HCT116 (cell line): ENCODE measurements at regions not wholly inside any gene's neighbourhood (a gene's known extent, or its start where the extent isn't known, plus 50 kb on each side); places are given as distances from the start of the nearest gene placed in this dataset.

Experiments used
- ATAC-seq: fragments of 200-7000 bp; cut with Tn5 transposase; 2 replicates; pipeline ENCODE4 v1.9.1; 2020; ENCODE audit warnings: mild to moderate bottlenecking, moderate library complexity
- BruUV-seq: library from RNA; stranded (reverse); fragments of 400-500 nt; replicated peaks from 2 replicates; lab custom pipeline; 2021; lab: Mats Ljungman, UMichigan
- CTCF ChIA-PET: fragments of 300-600 bp; sonication (Branson Sonifier 250); formaldehyde crosslinking; loops from one replicate; lab custom pipeline; 2021; ENCODE audit warnings: antibody characterized with exemption; lab: Charles Lee
- POLR2A ChIA-PET: fragments of 300-600, 350-600 bp; sonication (Branson Sonifier 250); formaldehyde crosslinking; loops from one replicate; lab custom pipeline; 2021; ENCODE audit warnings: antibody characterized with exemption; lab: Charles Lee
- RAD21 ChIA-PET, 2 experiments: fragments of 300-600 bp; sonication (Branson Sonifier 250); formaldehyde crosslinking; loops; one replicate each; lab custom pipeline; 2023; ENCODE audit warnings: low total read pairs in 2 of 2; ENCODE audit not compliant: uncharacterized antibody in 2 of 2, unreplicated experiment in 2 of 2, low non-redundant PET in 1 of 2; lab: Charles Lee
- DNase-seq: peaks from one replicate; pipeline ENCODE4 v3.0.0-alpha.2; 2010; ENCODE audit warnings: low read depth, low spot score
- H2AFZ ChIP-seq: fragments of 200-600 bp; shearing (Covaris generic), sonication (generic); 2 replicates; pipeline ENCODE4 v1.6.1; 2017; ENCODE audit warnings: low read depth, mixed run types, mixed read lengths, antibody characterized with exemption, low read length; ENCODE audit not compliant: poor library complexity, severe bottlenecking
- H3K27ac ChIP-seq: 2 replicates; pipeline ENCODE4 v1.5.1; 2012; ENCODE audit warnings: low read depth, low read length
- H3K27me3 ChIP-seq: fragments of 200-600 bp; sonication (generic); 2 replicates; pipeline ENCODE4 v1.6.1; 2016; ENCODE audit warnings: mixed run types, low read length, mixed read lengths; ENCODE audit not compliant: insufficient read depth
- H3K36me3 ChIP-seq, 2 experiments: fragments of 200-500 bp in 1 of 2; fragments of 200-600 bp in 1 of 2; sonication (Bioruptor generic) in 1 of 2; sonication (generic) in 1 of 2; 2 replicates each; pipeline versions ENCODE4 v1.5.1 to v1.6.1; 2014 to 2016; ENCODE audit warnings: low read length in 2 of 2, inconsistent platforms in 1 of 2, mixed read lengths in 1 of 2, mixed run types in 1 of 2; ENCODE audit not compliant: insufficient read depth in 2 of 2, control insufficient read depth in 1 of 2
- H3K4me1 ChIP-seq, 2 experiments: fragments of 200-600 bp in 1 of 2; sonication (generic) in 1 of 2; 2 replicates each; pipeline versions ENCODE4 v1.5.1 to v1.6.1; 2012 to 2017; ENCODE audit warnings: low read length in 2 of 2, inconsistent platforms in 1 of 2, mild to moderate bottlenecking in 1 of 2, mixed read lengths in 1 of 2, mixed run types in 1 of 2, moderate library complexity in 1 of 2; ENCODE audit not compliant: insufficient read depth in 2 of 2, control insufficient read depth in 1 of 2
- H3K4me2 ChIP-seq: fragments of 200-600 bp; sonication (generic); 2 replicates; pipeline ENCODE4 v1.6.1; 2017; ENCODE audit warnings: mixed run types, low read length, mixed read lengths
- H3K4me3 ChIP-seq, 2 experiments: fragments of 200-600 bp in 1 of 2; sonication (generic) in 1 of 2; replicated peaks in 1 of 2; 2 replicates each; pipeline ENCODE4 v1.5.1; 2011 to 2016; ENCODE audit warnings: low read length in 2 of 2, control low read depth in 1 of 2, low read depth in 1 of 2, mild to moderate bottlenecking in 1 of 2, mixed read lengths in 1 of 2, mixed run types in 1 of 2
- H3K79me2 ChIP-seq: fragments of 200-600 bp; sonication (generic); 2 replicates; pipeline ENCODE4 v1.6.1; 2017; ENCODE audit warnings: mild to moderate bottlenecking, mixed run types, low read length, moderate library complexity, mixed read lengths; ENCODE audit not compliant: insufficient read depth
- H3K9ac ChIP-seq: fragments of 200-600 bp; sonication (generic); 2 replicates; pipeline ENCODE4 v1.6.1; 2016; ENCODE audit warnings: low read length, mixed read lengths
- H3K9me2 ChIP-seq: fragments of 200-600 bp; sonication (generic), shearing (Covaris generic); 2 replicates; pipeline ENCODE4 v1.6.1; 2017; ENCODE audit warnings: mixed run types, mild to moderate bottlenecking, moderate library complexity; ENCODE audit not compliant: insufficient read depth
- H3K9me3 ChIP-seq, 2 experiments: fragments of 200-500 bp in 1 of 2; fragments of 200-600 bp in 1 of 2; sonication (Bioruptor generic) in 1 of 2; sonication (generic) in 1 of 2; 2 replicates each; pipeline ENCODE4 v1.6.1; 2014 to 2017; ENCODE audit warnings: low read length in 2 of 2, mixed read lengths in 2 of 2, inconsistent platforms in 1 of 2, low read depth in 1 of 2, mild to moderate bottlenecking in 1 of 2, mixed run types in 1 of 2, moderate library complexity in 1 of 2; ENCODE audit not compliant: control insufficient read depth in 1 of 2, insufficient read depth in 1 of 2
- H4K20me1 ChIP-seq: fragments of 200-600 bp; sonication (generic), shearing (Covaris generic); 2 replicates; pipeline ENCODE4 v1.6.1; 2017; ENCODE audit warnings: mixed run types, mild to moderate bottlenecking, moderate library complexity; ENCODE audit not compliant: insufficient read depth
- CBX3 ChIP-seq: IDR thresholded peaks from 2 replicates; pipeline ENCODE4 v1.6.1; 2012; ENCODE audit warnings: low read depth
- CEBPB ChIP-seq: IDR thresholded peaks from 2 replicates; pipeline ENCODE4 v1.6.1; 2012; ENCODE audit warnings: low read depth
- EZH2phosphoT487 ChIP-seq: fragments of 200-600 bp; IDR thresholded peaks from 2 replicates; pipeline ENCODE4 v1.6.1; 2018; ENCODE audit warnings: antibody characterized with exemption, borderline replicate concordance
- RAD21 ChIP-seq: IDR thresholded peaks from 2 replicates; pipeline ENCODE4 v1.6.1; 2012; ENCODE audit warnings: low read depth, mild to moderate bottlenecking
- intact Hi-C: fragments of 100-400 bp; cut with micrococcal nuclease; formaldehyde crosslinking; loops from 2 replicates; pipeline ENCODE4 v1.10.0; 2022
- TF ChIP-seq, protein P1 (sequence below): IDR thresholded peaks from 2 replicates; pipeline ENCODE4 v1.6.1; 2012
- TF ChIP-seq, protein P2 (sequence below): IDR thresholded peaks from 2 replicates; pipeline ENCODE4 v1.6.1; 2012

DNA sequence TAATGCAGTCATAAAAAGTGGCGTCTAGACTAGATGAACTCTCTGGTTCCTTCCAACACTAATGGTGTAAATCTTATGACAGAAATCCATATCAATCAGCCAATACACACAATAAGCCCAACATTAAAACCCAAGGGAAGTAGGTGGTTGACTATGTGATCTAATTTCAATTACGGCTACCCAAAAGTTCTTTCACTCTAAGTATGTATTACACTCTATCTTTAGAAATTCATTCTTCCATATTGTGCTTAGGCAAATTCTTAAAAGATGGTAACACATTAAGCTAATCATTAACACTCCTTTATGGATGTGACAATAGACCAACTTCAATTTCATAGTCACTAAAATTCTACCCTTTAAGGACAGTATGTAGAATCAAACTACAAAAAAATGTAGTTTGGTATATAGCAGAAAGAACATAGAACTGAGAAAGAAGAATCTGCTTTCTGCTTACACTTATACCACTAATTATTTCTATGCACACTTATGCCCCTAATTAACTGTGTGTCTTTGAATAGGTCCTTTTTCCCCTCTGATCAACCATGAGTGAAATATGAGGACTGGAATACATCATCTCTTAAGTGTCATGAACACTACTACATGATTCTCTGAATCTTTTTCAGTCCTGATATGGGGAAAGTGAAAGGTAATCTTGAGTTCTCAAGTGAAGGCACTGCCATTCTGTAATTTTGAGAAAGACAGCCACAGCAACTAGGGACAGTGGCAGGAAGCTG is 557.6 kb downstream of the IGSF11 start:
- CTCF ChIA-PET: no interaction called here

DNA sequence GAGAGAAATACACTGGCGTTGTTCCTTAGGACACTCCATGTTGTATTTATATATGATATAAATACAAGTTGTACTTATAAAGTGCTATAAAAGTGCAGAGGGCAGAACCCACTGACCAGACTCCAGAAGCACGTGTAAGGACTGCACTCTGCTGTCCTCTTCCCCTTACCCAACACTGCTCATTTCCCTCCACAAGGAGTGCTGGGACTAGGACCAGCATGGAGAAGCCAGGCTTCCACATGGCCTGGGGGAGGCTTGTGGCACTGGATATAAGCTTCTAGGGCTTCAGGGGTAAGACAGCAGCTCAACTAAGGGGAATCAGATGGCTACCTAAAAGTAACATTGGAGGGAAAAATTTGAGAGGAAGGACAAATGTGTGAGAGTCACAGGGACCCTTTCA is 556.9 kb downstream of the IGSF11 start:
- H3K27ac ChIP-seq: no peak overlapping the region
- no peak for TF ChIP-seq CBX3
- TF ChIP-seq CEBPB: no peak
- H3K4me3 ChIP-seq: no peak overlapping the region
- no peaks in the 10 kb centered on the region for H3K9me3 ChIP-seq
- no peak overlapping the region for H2AFZ ChIP-seq
- DNase-seq (no peak), ATAC-seq (no peak)
- ChIA-PET POLR2A (no interaction called here), RAD21 (no interaction called here), CTCF (no interaction called here)
- BruUV-seq: no TSS peak
- no peaks in the 10 kb centered on the region for H3K9me2 ChIP-seq
- intact Hi-C loops: no loop called here
- no peaks in the 10 kb centered on the region for H3K36me3 ChIP-seq
- no peaks in the 10 kb centered on the region for H3K79me2 ChIP-seq
- H3K4me2 ChIP-seq: no peak overlapping the region
- H3K27me3 ChIP-seq: no peaks in the 10 kb centered on the region
- H4K20me1 ChIP-seq: no peaks in the 10 kb centered on the region
- peaks cover 0 to 15% of the 10 kb centered on the region in 2 experiments; a peak in 1 of 4 replicates for H3K4me1 ChIP-seq
- no peak overlapping the region for H3K9ac ChIP-seq

More for the DNA sequence above, 557.6 kb downstream of the IGSF11 start:
- Histone ChIP-seq H3K79me2 (no peaks in the 10 kb centered on the region), H3K9me3 (no peaks in the 10 kb centered on the region), H3K36me3 (no peaks in the 10 kb centered on the region), H3K27ac (no peak overlapping the region), H3K27me3 (no peaks in the 10 kb centered on the region), H3K4me1 (peaks cover 0 to 15% of the 10 kb centered on the region in 2 experiments; a peak in 1 of 4 replicates), H3K9me2 (no peaks in the 10 kb centered on the region), H2AFZ (no peak overlapping the region), H3K4me2 (no peak overlapping the region)
- no peak for ATAC-seq
- TF ChIP-seq EZH2phosphoT487: no peak
- no peak for TF ChIP-seq RAD21
- TF ChIP-seq, protein P1, sequence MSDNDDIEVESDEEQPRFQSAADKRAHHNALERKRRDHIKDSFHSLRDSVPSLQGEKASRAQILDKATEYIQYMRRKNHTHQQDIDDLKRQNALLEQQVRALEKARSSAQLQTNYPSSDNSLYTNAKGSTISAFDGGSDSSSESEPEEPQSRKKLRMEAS: no peak
- TF ChIP-seq, protein P2, sequence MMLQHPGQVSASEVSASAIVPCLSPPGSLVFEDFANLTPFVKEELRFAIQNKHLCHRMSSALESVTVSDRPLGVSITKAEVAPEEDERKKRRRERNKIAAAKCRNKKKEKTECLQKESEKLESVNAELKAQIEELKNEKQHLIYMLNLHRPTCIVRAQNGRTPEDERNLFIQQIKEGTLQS: no peak
- TF ChIP-seq, all 23 proteins: peak for 0
- ChIA-PET POLR2A (no interaction called here), RAD21 (no interaction called here)
- Histone ChIP-seq H3K9ac (no peak overlapping the region), H3K4me3 (no peak overlapping the region), H4K20me1 (no peaks in the 10 kb centered on the region)
- intact Hi-C loops: no loop called here
- no TSS peak for BruUV-seq
- no peak for DNase-seq
